H9 (cell line): ENCODE measurements at regions not wholly inside any gene's neighbourhood (a gene's known extent, or its start where the extent isn't known, plus 50 kb on each side); places are given as distances from the start of the nearest gene placed in this dataset.

ENCODE experiments used
- DNase-seq: peaks from one replicate; pipeline ENCODE4 v3.0.0-alpha.2; 2017
- H2AFZ ChIP-seq: one replicate; pipeline ENCODE4 v1.6.1; 2013; ENCODE audit warnings: mild to moderate bottlenecking, low read length, control low read depth, moderate library complexity
- H2AK5ac ChIP-seq: 2 replicates; pipeline ENCODE4 v1.6.1; 2013; ENCODE audit warnings: low read length, control low read depth, mixed read lengths; ENCODE audit not compliant: insufficient read length
- H2BK120ac ChIP-seq: one replicate; pipeline ENCODE4 v1.6.1; 2013; ENCODE audit warnings: low read depth, mild to moderate bottlenecking, low read length, control low read depth, inconsistent platforms; ENCODE audit not compliant: poor library complexity, severe bottlenecking
- H2BK12ac ChIP-seq: 2 replicates; pipeline ENCODE4 v1.6.1; 2013; ENCODE audit warnings: low read length, control low read depth, mixed read lengths, low read depth; ENCODE audit not compliant: insufficient read length
- H2BK15ac ChIP-seq: 2 replicates; pipeline ENCODE4 v1.6.1; 2013; ENCODE audit warnings: low read depth, low read length, control low read depth
- H2BK20ac ChIP-seq: one replicate; pipeline ENCODE4 v1.6.1; 2013; ENCODE audit warnings: low read depth, mild to moderate bottlenecking, low read length, control low read depth, inconsistent platforms; ENCODE audit not compliant: poor library complexity, severe bottlenecking
- H2BK5ac ChIP-seq: 2 replicates; pipeline ENCODE4 v1.6.1; 2013; ENCODE audit warnings: low read length, control low read depth, mixed read lengths; ENCODE audit not compliant: insufficient read length
- H3K14ac ChIP-seq: 2 replicates; pipeline ENCODE4 v1.6.1; 2013; ENCODE audit warnings: low read length, control low read depth; ENCODE audit not compliant: insufficient read depth
- H3K18ac ChIP-seq: 2 replicates; pipeline ENCODE4 v1.6.1; 2013; ENCODE audit warnings: low read depth, mild to moderate bottlenecking, mixed read lengths, low read length, control low read depth; ENCODE audit not compliant: insufficient read length
- H3K23ac ChIP-seq: 2 replicates; pipeline ENCODE4 v1.6.1; 2013; ENCODE audit warnings: low read length, control low read depth, mixed read lengths, low read depth; ENCODE audit not compliant: insufficient read length
- H3K23me2 ChIP-seq: 2 replicates; pipeline ENCODE4 v1.6.1; 2013; ENCODE audit warnings: low read depth, mild to moderate bottlenecking, mixed read lengths, low read length, control low read depth; ENCODE audit not compliant: insufficient read length, poor library complexity, severe bottlenecking
- H3K27ac ChIP-seq: 2 replicates; pipeline ENCODE4 v1.5.1; 2013; ENCODE audit warnings: low read length, control low read depth, mixed read lengths, low read depth; ENCODE audit not compliant: insufficient read length
- H3K27me3 ChIP-seq: 2 replicates; pipeline ENCODE4 v1.6.1; 2013; ENCODE audit warnings: low read length, control low read depth, inconsistent platforms; ENCODE audit not compliant: insufficient read depth
- H3K4ac ChIP-seq: 2 replicates; pipeline ENCODE4 v1.6.1; 2013; ENCODE audit warnings: low read depth, mild to moderate bottlenecking, control low read depth, inconsistent platforms, low read length, moderate library complexity
- H3K4me1 ChIP-seq: 2 replicates; pipeline ENCODE4 v1.6.1; 2013; ENCODE audit warnings: low read length, control low read depth, inconsistent platforms; ENCODE audit not compliant: insufficient read depth
- H3K4me2 ChIP-seq: 2 replicates; pipeline ENCODE4 v1.6.1; 2013; ENCODE audit warnings: low read length, control low read depth, mixed read lengths; ENCODE audit not compliant: insufficient read length, insufficient read depth
- H3K56ac ChIP-seq: 2 replicates; pipeline ENCODE4 v1.6.1; 2013; ENCODE audit warnings: low read depth, mild to moderate bottlenecking, mixed read lengths, low read length, control low read depth; ENCODE audit not compliant: insufficient read length
- H3K79me1 ChIP-seq: 2 replicates; pipeline ENCODE4 v1.6.1; 2013; ENCODE audit warnings: low read depth, mild to moderate bottlenecking, moderate library complexity, low read length, control low read depth, inconsistent platforms; ENCODE audit not compliant: insufficient read depth, poor library complexity, severe bottlenecking
- H3K79me2 ChIP-seq: 2 replicates; pipeline ENCODE4 v1.6.1; 2013; ENCODE audit warnings: low read length, control low read depth, inconsistent platforms; ENCODE audit not compliant: insufficient read depth
- H3K9ac ChIP-seq: 2 replicates; pipeline ENCODE4 v1.6.1; 2013; ENCODE audit warnings: low read length, control low read depth, mixed read lengths; ENCODE audit not compliant: insufficient read length; ENCODE audit errors: extremely low read depth
- H3K9me3 ChIP-seq: one replicate; pipeline ENCODE4 v1.6.1; 2013; ENCODE audit warnings: low read depth, low read length, inconsistent platforms; ENCODE audit not compliant: control insufficient read depth
- H3T11ph ChIP-seq: one replicate; pipeline ENCODE4 v1.6.1; 2013; ENCODE audit warnings: mild to moderate bottlenecking, low read length, control low read depth, inconsistent platforms
- H4K20me1 ChIP-seq: one replicate; pipeline ENCODE4 v1.6.1; 2013; ENCODE audit not compliant: control insufficient read depth, insufficient read length, insufficient read depth
- H4K5ac ChIP-seq: 2 replicates; pipeline ENCODE4 v1.6.1; 2013; ENCODE audit warnings: low read depth, mild to moderate bottlenecking, mixed read lengths, low read length, control low read depth; ENCODE audit not compliant: insufficient read length
- H4K8ac ChIP-seq: replicated peaks from 2 replicates; pipeline ENCODE4 v1.6.1; 2013; ENCODE audit warnings: low read length, control low read depth, mixed read lengths, low read depth; ENCODE audit not compliant: insufficient read length
- H4K91ac ChIP-seq: 2 replicates; pipeline ENCODE4 v1.6.1; 2013; ENCODE audit warnings: low read depth, mild to moderate bottlenecking, moderate library complexity, mixed read lengths, low read length, control low read depth; ENCODE audit not compliant: insufficient read length
- H3K27ac Mint-ChIP-seq, 3 experiments: 2 replicates in 2 of 3; 3 replicates in 1 of 3; pipeline ENCODE4 v1.8.0; 2020 to 2021; ENCODE audit warnings: mixed read lengths in 3 of 3, mild to moderate bottlenecking in 1 of 3, moderate library complexity in 1 of 3
- H3K27me3 Mint-ChIP-seq: 2 replicates; pipeline ENCODE4 v1.8.0; 2021; ENCODE audit warnings: low read depth, mild to moderate bottlenecking, moderate library complexity, mixed read lengths
- H3K36me3 Mint-ChIP-seq, 3 experiments: 2 replicates in 2 of 3; 3 replicates in 1 of 3; pipeline ENCODE4 v1.8.0; 2020 to 2021; ENCODE audit warnings: low read depth in 3 of 3, mixed read lengths in 3 of 3; ENCODE audit not compliant: insufficient read depth in 1 of 3
- H3K4me1 Mint-ChIP-seq, 2 experiments: 2 replicates each; pipeline ENCODE4 v1.8.0; 2020; ENCODE audit warnings: mixed read lengths in 2 of 2
- H3K4me3 Mint-ChIP-seq, 2 experiments: 2 replicates in 1 of 2; 3 replicates in 1 of 2; pipeline ENCODE4 v1.8.0; 2020 to 2021; ENCODE audit warnings: mild to moderate bottlenecking in 2 of 2, mixed read lengths in 2 of 2, moderate library complexity in 1 of 2
- H3K9me3 Mint-ChIP-seq, 2 experiments: 2 replicates in 1 of 2; 3 replicates in 1 of 2; pipeline ENCODE4 v1.8.0; 2020; ENCODE audit warnings: mild to moderate bottlenecking in 2 of 2, mixed read lengths in 2 of 2, moderate library complexity in 1 of 2
- CTCF ChIP-seq: fragments of 200-600 bp; sonication (generic); conservative IDR thresholded peaks from 3 replicates; pipeline ENCODE4 v1.8.0; 2021; ENCODE audit warnings: antibody characterized with exemption, mild to moderate bottlenecking
- WGBS: extraction: QIAGEN DNeasy Blood & Tissue Kit; methylation state at CpG from one replicate; pipeline ENCODE4 v1.1.7; 2013; ENCODE audit warnings: missing lambda C conversion rate, low lambda C conversion rate, mixed read lengths; ENCODE audit not compliant: insufficient read length; ENCODE audit errors: extremely low coverage; 5-methylcytosine and 5-hydroxymethylcytosine counted together

GRCh38 chr7:46134385-46134784, 213.3 kb upstream of the IGFBP3 start:
- Histone ChIP-seq H3K23ac (no peak overlapping the region), H3K4ac (no peak overlapping the region), H3K9me3 (no peaks in the 10 kb centered on the region), H3K4me2 (no peak overlapping the region), H3K4me1 (no peaks in the 10 kb centered on the region), H3T11ph (no peak overlapping the region), H3K56ac (no peak overlapping the region), H2BK20ac (no peak overlapping the region), H2AK5ac (no peak overlapping the region), H2BK15ac (no peak overlapping the region), H3K27me3 (no peaks in the 10 kb centered on the region), H2BK12ac (no peak overlapping the region), H4K5ac (no peak overlapping the region), H4K8ac (no peak overlapping the region), H3K23me2 (no peaks in the 10 kb centered on the region), H3K79me1 (no peaks in the 10 kb centered on the region), H2BK120ac (no peak overlapping the region), H3K9ac (no peak overlapping the region), H3K79me2 (no peaks in the 10 kb centered on the region), H4K20me1 (no peaks in the 10 kb centered on the region), H3K14ac (no peak overlapping the region; the same call in 1 of the 2 replicates), H4K91ac (no peak overlapping the region), H3K18ac (no peak overlapping the region), H2BK5ac (no peak overlapping the region), H2AFZ (no peak overlapping the region), H3K27ac (no peak overlapping the region)
- H3K4me3 Mint-ChIP-seq = no peak overlapping the region
- no peaks in the 10 kb centered on the region; a peak in 1 of 5 replicates for H3K9me3 Mint-ChIP-seq
- DNase-seq = no peak
- WGBS = no CpG with 5 or more reads among the region's 4 CpGs
- H3K4me1 Mint-ChIP-seq = peaks cover 7 to 8% of the 10 kb centered on the region in 2 experiments
- no peak for TF ChIP-seq CTCF
- H3K36me3 Mint-ChIP-seq = no peaks in the 10 kb centered on the region
- H3K27me3 Mint-ChIP-seq = no peaks in the 10 kb centered on the region
- no peak overlapping the region for H3K27ac Mint-ChIP-seq
